ENCODE measurements at regions not wholly inside any gene's neighbourhood (a gene's known extent, or its start where the extent isn't known, plus 50 kb on each side); places are given as distances from the start of the nearest gene placed in this dataset.

GRCh38 chr9:87259543-87260518 is 237.8 kb upstream of the DAPK1 start:
- no peak for DNase-seq

GRCh38 chr9:87263291-87263690 is 234.4 kb upstream of the DAPK1 start:
- no peak for DNase-seq

GRCh38 chr9:87266697-87267096 is 231.0 kb upstream of the DAPK1 start:
- DNase-seq, result no peak

GRCh38 chr9:87267251-87268070 is 230.2 kb upstream of the DAPK1 start:
- DNase-seq, result no peak

GRCh38 chr9:87269296-87270176 is 228.1 kb upstream of the DAPK1 start:
- no peak for DNase-seq

- no peak for DNase-seq
Observed at GRCh38 chr9:87270221-87270847, 227.3 kb upstream of the DAPK1 start.

- no peak for DNase-seq
Observed at GRCh38 chr9:87270848-87271234, 226.8 kb upstream of the DAPK1 start.

GRCh38 chr9:87271696-87272477 is 225.8 kb upstream of the DAPK1 start:
- no peak for DNase-seq

GRCh38 chr9:87275047-87275725 is 222.5 kb upstream of the DAPK1 start:
- no peak for DNase-seq

- DNase-seq, result no peak
Observed at GRCh38 chr9:87276327-87276841, 221.3 kb upstream of the DAPK1 start.

- DNase-seq, result no peak
Observed at GRCh38 chr9:87276851-87277261, 220.8 kb upstream of the DAPK1 start.

GRCh38 chr9:87277346-87277745 is 220.3 kb upstream of the DAPK1 start:
- no peak for DNase-seq

- no peak for DNase-seq
Observed at GRCh38 chr9:87278971-87279733, 218.5 kb upstream of the DAPK1 start.

GRCh38 chr9:87280421-87280820 is 217.2 kb upstream of the DAPK1 start:
- no peak for DNase-seq

- DNase-seq, result no peak
Observed at GRCh38 chr9:87282538-87282937, 215.1 kb upstream of the DAPK1 start.

- DNase-seq, result no peak
Observed at GRCh38 chr9:87283585-87283984, 214.1 kb upstream of the DAPK1 start.

- DNase-seq, result no peak
Observed at GRCh38 chr9:87285183-87285850, 212.3 kb upstream of the DAPK1 start.

- no peak for DNase-seq
Observed at GRCh38 chr9:87286506-87286905, 211.2 kb upstream of the DAPK1 start.

All from NCI-H774 (cell line).